GM12873 (cell line): ENCODE measurements at regions not wholly inside any gene's neighbourhood (a gene's known extent, or its start where the extent isn't known, plus 50 kb on each side); places are given as distances from the start of the nearest gene placed in this dataset.

Experiments used
- CTCF ChIP-seq: IDR thresholded peaks from 2 replicates; pipeline ENCODE4 v1.5.1; 2012; ENCODE audit warnings: low read depth, mild to moderate bottlenecking, moderate library complexity, low read length, control low read depth; ENCODE audit not compliant: insufficient read depth; ENCODE audit errors: missing control alignments

- no peak for TF ChIP-seq CTCF
Measured at GRCh38 chr18:78304192-78305164, 675.1 kb upstream of the SALL3 start.

GRCh38 chr18:78305789-78306188 is 673.8 kb upstream of the SALL3 start:
- no peak for TF ChIP-seq CTCF

- TF ChIP-seq CTCF: no peak
Measured at GRCh38 chr18:78309307-78309706, 670.3 kb upstream of the SALL3 start.

GRCh38 chr18:78309924-78310323 is 669.7 kb upstream of the SALL3 start:
- TF ChIP-seq CTCF: no peak

GRCh38 chr18:78319264-78319663 is 660.4 kb upstream of the SALL3 start:
- TF ChIP-seq CTCF: no peak

GRCh38 chr18:78319961-78320360 is 659.7 kb upstream of the SALL3 start:
- TF ChIP-seq CTCF: no peak

- no peak for TF ChIP-seq CTCF
Measured at GRCh38 chr18:78321402-78321801, 658.2 kb upstream of the SALL3 start.
